Neuron (in vitro differentiated cells): ENCODE measurements at regions not wholly inside any gene's neighbourhood (a gene's known extent, or its start where the extent isn't known, plus 50 kb on each side); places are given as distances from the start of the nearest gene placed in this dataset.

Experiments used
- H2AFZ ChIP-seq: one replicate; pipeline ENCODE4 v1.6.1; 2013; ENCODE audit warnings: low read depth, mild to moderate bottlenecking, inconsistent platforms, low read length, moderate library complexity
- H3K27me3 ChIP-seq: one replicate; pipeline ENCODE4 v1.6.1; 2013; ENCODE audit warnings: low read length; ENCODE audit not compliant: insufficient read depth
- H3K36me3 ChIP-seq: one replicate; pipeline ENCODE4 v1.6.1; 2013; ENCODE audit warnings: low read length; ENCODE audit not compliant: insufficient read depth
- H3K4me1 ChIP-seq: one replicate; pipeline ENCODE4 v1.6.1; 2013; ENCODE audit warnings: low read length; ENCODE audit not compliant: insufficient read depth
- H3K4me3 ChIP-seq: 2 replicates; pipeline ENCODE4 v1.5.1; 2013; ENCODE audit warnings: mild to moderate bottlenecking, low read length, moderate library complexity
- H3K9me3 ChIP-seq: one replicate; pipeline ENCODE4 v1.6.1; 2013; ENCODE audit warnings: low read length

DNA sequence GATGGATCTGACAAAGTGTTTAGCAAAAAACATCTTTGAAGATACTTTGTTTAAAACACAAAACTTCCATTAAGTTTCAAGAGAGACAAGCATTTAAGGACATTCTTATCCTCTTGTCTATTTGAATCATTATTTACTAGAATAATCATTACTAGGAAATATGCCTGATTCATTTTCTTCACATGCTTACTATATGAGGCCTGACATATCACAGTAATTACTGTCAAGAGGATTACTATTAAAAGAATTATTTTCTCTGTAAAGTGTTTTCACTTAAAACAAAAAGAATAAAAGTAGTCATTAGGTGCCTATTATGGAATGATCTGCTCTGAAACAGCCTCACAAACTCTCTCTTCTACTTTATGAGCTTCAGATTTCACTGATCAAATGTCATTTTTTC is 402.1 kb upstream of the MGAT4C start:
- Histone ChIP-seq H3K9me3 (no peaks in the 10 kb centered on the region), H3K4me1 (no peaks in the 10 kb centered on the region), H3K4me3 (no peak overlapping the region), H3K36me3 (no peaks in the 10 kb centered on the region), H3K27me3 (no peaks in the 10 kb centered on the region), H2AFZ (no peak overlapping the region)

GRCh38 chr12:86647800-86648199 is 391.6 kb upstream of the MGAT4C start:
- H2AFZ ChIP-seq, result no peak overlapping the region
- no peaks in the 10 kb centered on the region for H3K36me3 ChIP-seq
- no peaks in the 10 kb centered on the region for H3K9me3 ChIP-seq
- no peak overlapping the region for H3K4me3 ChIP-seq
- no peaks in the 10 kb centered on the region for H3K4me1 ChIP-seq
- no peaks in the 10 kb centered on the region for H3K27me3 ChIP-seq

DNA sequence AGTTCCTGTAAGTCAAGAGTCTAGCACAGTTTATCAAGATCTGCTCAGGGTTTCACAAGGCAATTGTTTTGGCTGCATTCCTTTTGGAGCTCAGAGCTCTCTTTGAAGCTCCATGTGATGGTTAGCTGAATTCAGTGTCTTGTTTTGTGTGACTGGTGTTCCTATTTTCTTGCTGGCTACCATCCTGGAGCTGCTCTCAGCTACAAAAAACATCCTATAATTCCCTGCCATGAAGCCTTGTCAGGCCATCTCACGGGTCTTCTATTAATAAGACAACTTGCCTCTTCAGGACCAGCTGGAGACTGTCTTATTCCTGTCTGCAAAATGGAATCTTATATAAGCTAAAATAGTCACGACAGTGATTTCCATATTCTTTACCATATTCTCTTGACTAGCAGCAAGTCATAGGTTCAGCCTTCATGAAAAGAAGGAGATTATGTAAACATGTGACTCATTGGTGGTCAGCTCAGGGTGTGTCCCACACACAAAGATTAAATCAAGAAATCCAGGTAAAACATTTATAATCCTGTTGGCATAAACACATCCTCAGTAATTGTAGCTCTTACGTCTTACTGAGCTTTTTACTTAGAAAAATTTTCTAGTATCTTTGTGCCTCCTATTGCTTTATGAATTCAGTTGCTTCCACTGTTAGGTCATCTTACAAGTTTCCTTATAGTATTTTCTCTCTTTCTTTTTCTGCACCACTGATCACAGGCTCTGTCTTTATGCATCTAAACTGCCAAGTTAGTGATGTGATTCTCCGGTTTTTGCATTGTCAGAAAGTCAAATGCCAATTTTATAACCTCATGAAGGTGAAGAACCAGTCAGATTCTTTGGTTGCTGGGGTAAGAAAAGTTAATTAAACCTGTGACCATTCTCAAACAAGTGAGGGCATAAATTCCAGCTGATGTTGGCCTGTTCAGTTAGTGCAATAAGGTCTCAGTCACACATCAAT is 378.5 kb upstream of the MGAT4C start:
- H3K27me3 ChIP-seq, result no peaks in the 10 kb centered on the region
- H3K4me1 ChIP-seq, result no peaks in the 10 kb centered on the region
- no peak overlapping the region for H3K4me3 ChIP-seq
- no peaks in the 10 kb centered on the region for H3K9me3 ChIP-seq
- H2AFZ ChIP-seq, result peak overlapping the region; percentile 26
- no peaks in the 10 kb centered on the region for H3K36me3 ChIP-seq

DNA sequence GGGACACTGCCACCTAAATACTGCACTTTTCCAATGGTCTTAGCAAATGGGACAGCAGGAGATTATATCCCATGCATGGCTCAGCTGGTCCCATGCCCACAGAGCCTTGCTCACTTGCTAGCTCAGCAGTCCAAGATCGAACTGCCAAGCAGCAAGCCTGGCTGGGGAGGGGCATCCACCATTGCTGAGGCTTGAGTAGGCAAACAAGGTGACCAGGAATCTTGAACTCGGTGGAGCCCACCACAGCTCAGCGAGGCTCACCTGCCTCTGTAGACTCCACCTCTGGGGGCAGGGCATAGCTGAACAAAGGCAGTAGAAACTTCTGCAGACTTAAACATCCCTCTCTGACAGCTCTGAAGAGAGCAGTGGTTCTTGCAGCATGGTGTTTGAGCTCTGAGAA is 370.8 kb upstream of the MGAT4C start:
- no peaks in the 10 kb centered on the region for H3K9me3 ChIP-seq
- H3K4me3 ChIP-seq, result no peak overlapping the region
- H3K27me3 ChIP-seq, result no peaks in the 10 kb centered on the region
- no peaks in the 10 kb centered on the region for H3K36me3 ChIP-seq
- H3K4me1 ChIP-seq, result no peaks in the 10 kb centered on the region
- H2AFZ ChIP-seq, result no peak overlapping the region

GRCh38 chr12:86623267-86623666 is 367.1 kb upstream of the MGAT4C start:
- H3K9me3 ChIP-seq, result no peaks in the 10 kb centered on the region

DNA sequence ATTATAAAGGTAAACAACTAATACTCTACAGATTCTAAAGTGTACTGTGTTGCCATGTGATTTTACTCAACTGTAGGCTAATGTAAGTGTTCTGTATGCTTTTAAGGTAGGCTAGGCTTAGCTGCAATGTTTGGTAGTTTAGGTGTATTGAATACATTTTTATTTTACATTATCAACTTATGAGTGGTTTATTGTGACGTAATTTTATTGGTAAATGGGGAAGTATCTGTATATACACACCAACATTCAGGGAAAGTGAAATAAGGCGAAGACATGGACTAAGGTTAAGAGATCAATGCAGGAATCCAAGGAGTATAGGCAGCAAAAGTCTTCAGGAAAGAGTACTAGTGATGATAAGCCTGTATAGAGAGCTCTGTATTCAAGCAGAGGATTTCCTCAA is 365.8 kb upstream of the MGAT4C start:
- Histone ChIP-seq H3K27me3 (no peaks in the 10 kb centered on the region), H3K4me1 (no peaks in the 10 kb centered on the region), H2AFZ (no peak overlapping the region), H3K4me3 (no peak overlapping the region), H3K36me3 (no peaks in the 10 kb centered on the region), H3K9me3 (no peaks in the 10 kb centered on the region)

More at GRCh38 chr12:86623267-86623666, 367.1 kb upstream of the MGAT4C start:
- Histone ChIP-seq H3K4me1 (no peaks in the 10 kb centered on the region), H3K36me3 (no peaks in the 10 kb centered on the region), H2AFZ (no peak overlapping the region), H3K27me3 (no peaks in the 10 kb centered on the region), H3K4me3 (no peak overlapping the region)

- Histone ChIP-seq H3K4me3 (no peak overlapping the region), H3K9me3 (no peaks in the 10 kb centered on the region), H3K36me3 (no peaks in the 10 kb centered on the region), H3K4me1 (no peaks in the 10 kb centered on the region), H2AFZ (no peak overlapping the region), H3K27me3 (no peaks in the 10 kb centered on the region)
Observed at GRCh38 chr12:86613311-86613710, 357.1 kb upstream of the MGAT4C start.

DNA sequence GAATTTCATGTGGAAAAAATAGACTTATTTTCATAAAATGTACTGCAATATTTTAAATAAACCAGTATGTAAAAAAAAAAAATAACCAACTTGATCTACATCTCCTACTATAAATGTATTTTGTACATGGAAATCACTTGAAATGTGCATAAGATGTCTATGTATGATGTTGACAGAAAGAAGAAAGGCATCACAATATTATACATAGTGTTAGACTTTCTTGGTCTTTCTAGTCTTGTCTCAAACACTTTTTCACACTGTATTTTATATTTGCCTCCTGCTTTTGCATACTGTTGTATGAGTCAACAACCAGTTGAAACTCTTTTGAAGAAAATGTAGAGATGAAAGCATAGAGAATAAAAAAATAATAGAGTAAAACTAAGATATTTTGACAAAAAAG is 352.4 kb upstream of the MGAT4C start:
- H3K36me3 ChIP-seq, result no peaks in the 10 kb centered on the region
- no peaks in the 10 kb centered on the region for H3K9me3 ChIP-seq
- H3K4me3 ChIP-seq, result no peak overlapping the region
- no peak overlapping the region for H2AFZ ChIP-seq
- H3K27me3 ChIP-seq, result no peaks in the 10 kb centered on the region
- H3K4me1 ChIP-seq, result no peaks in the 10 kb centered on the region

- no peaks in the 10 kb centered on the region for H3K9me3 ChIP-seq
- no peaks in the 10 kb centered on the region for H3K4me1 ChIP-seq
- no peak overlapping the region for H3K4me3 ChIP-seq
- H3K36me3 ChIP-seq, result no peaks in the 10 kb centered on the region
- H2AFZ ChIP-seq, result no peak overlapping the region
- H3K27me3 ChIP-seq, result no peaks in the 10 kb centered on the region
Observed at GRCh38 chr12:86601550-86602308, 345.5 kb upstream of the MGAT4C start.

- H3K9me3 ChIP-seq, result no peaks in the 10 kb centered on the region
- no peaks in the 10 kb centered on the region for H3K27me3 ChIP-seq
- no peaks in the 10 kb centered on the region for H3K4me1 ChIP-seq
- no peaks in the 10 kb centered on the region for H3K36me3 ChIP-seq
- H2AFZ ChIP-seq, result no peak overlapping the region
- no peak overlapping the region for H3K4me3 ChIP-seq
Observed at GRCh38 chr12:86600664-86601231, 344.6 kb upstream of the MGAT4C start.

DNA sequence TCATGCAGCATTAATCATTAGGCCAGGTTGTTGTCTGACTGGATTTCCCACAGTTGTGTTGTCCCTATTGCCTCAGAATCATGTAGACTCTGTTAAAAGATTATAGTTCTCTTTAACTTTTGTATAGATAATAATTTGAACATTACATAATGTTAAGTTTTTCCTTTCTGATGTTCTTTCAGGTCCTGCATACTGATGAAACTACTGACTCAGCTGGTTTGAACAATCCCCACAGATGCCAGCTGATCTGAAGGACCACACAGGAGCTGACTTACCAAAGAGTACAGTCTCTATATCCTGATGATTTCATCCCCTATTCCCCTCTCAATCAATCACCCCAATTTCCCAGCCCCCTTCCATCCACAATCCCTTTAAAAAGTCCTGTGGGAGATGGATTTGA is 341.2 kb upstream of the MGAT4C start:
- Histone ChIP-seq H3K4me1 (no peaks in the 10 kb centered on the region), H3K27me3 (no peaks in the 10 kb centered on the region), H3K9me3 (no peaks in the 10 kb centered on the region), H2AFZ (no peak overlapping the region), H3K4me3 (no peak overlapping the region), H3K36me3 (no peaks in the 10 kb centered on the region)

GRCh38 chr12:86590296-86590695 is 334.1 kb upstream of the MGAT4C start:
- Histone ChIP-seq H3K27me3 (no peaks in the 10 kb centered on the region), H3K9me3 (no peaks in the 10 kb centered on the region), H3K36me3 (no peaks in the 10 kb centered on the region), H3K4me3 (no peak overlapping the region), H3K4me1 (no peaks in the 10 kb centered on the region), H2AFZ (no peak overlapping the region)

DNA sequence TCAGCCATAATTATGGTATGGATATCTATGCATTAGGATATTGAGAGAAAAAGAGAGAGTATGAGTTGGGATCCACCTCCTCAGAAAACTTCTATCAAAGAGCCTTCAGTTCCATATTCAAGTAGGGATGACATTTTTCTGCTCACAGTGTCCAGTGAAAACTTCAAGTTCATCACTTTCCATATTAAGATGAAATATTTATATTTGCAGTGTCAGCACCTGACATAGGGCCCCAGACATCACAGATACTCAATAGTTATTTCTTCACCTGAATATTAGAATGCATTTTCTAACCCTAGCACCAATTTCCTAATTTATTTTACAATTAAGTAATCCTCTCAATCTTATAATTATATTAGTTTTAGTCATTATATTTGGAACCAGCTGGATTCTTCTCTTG is 318.0 kb upstream of the MGAT4C start:
- no peaks in the 10 kb centered on the region for H3K4me1 ChIP-seq
- no peak overlapping the region for H2AFZ ChIP-seq
- H3K27me3 ChIP-seq, result no peaks in the 10 kb centered on the region
- no peaks in the 10 kb centered on the region for H3K9me3 ChIP-seq
- no peaks in the 10 kb centered on the region for H3K36me3 ChIP-seq
- H3K4me3 ChIP-seq, result no peak overlapping the region
